ENCODE measurements at regions not wholly inside any gene's neighbourhood (a gene's known extent, or its start where the extent isn't known, plus 50 kb on each side); places are given as distances from the start of the nearest gene placed in this dataset.

DNA sequence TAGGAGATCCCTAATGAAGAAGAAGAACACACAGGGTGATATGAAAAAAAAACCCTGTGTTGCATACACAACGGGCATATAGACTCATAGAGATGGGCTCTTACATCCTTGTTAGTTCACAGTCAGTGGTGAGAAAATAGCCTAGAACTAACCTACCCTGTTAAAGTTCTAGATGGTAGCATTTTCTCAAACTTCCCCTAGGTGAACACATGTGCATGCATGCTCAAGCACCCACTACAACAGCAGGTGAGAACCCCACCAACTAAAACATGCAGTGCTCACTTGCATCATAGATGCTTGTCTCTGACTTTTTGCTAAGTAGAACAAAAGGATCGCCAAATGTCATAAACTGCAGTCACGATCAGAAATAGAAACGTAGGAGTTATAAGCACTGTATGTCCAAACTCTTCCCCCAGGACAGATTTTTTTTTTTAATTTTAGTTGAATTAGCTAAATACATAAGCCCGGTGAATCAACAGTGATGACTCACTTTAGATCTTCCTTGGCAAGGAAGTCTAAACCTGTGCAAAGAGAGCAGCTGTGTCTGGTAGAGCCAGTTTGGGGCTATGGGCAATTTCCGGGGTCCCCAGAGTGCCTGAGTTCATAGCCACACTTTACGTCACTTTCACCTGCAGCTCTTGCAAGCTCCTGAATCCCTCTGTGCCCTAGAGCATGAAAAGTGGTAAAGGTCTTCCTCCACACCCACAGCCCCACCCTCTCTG lies 96.2 kb upstream of the SEMA6D start:
- intact Hi-C loops (cut with micrococcal nuclease), result loop anchor here (2.0 kb wide), 1 partner anchor 42 kb away; no protein-coding TSS in a partner anchor
- Histone ChIP-seq H3K9ac (ENCODE audit: low read length) (peak overlapping the region; percentile 27; the same call in 1 of the 2 replicates), H2AFZ (ENCODE audit: low read length) (peak overlapping the region; percentile 19; the same call in 1 of the 2 replicates), H3K27ac (ENCODE audit: low read length) (peak overlapping the region; percentile 76), H3K4me1 (ENCODE audit: insufficient read depth, low read length) (peaks cover 18% of the 10 kb centered on the region), H4K20me1 (ENCODE audit: low read length) (no peaks in the 10 kb centered on the region), H3F3A (ENCODE audit: low read length, unreplicated experiment) (no peaks in the 10 kb centered on the region), H3K27me3 (ENCODE audit: low read length) (no peaks in the 10 kb centered on the region), H3K36me3 (ENCODE audit: low read depth, low read length) (no peaks in the 10 kb centered on the region), H3K4me3 (ENCODE audit: low read length) (peak overlapping the region; percentile 20; the same call in 1 of the 2 replicates), H3K9me3 (ENCODE audit: low read length) (no peaks in the 10 kb centered on the region), H3K4me2 (ENCODE audit: low read length) (peak overlapping the region; percentile 60), H3K79me2 (ENCODE audit: low read length) (no peaks in the 10 kb centered on the region), H3K9me2 (replicated peaks; ENCODE audit: low read length) (no peaks in the 10 kb centered on the region)
- ATAC-seq (peak; percentile 94), DNase-seq (peak; percentile 88)
- ChIA-PET CTCF (interaction anchor here (0.5 to 1.1 kb wide), 4 partner anchors 79 to 425 kb away, joined by 3 to 6 read pairs (median 4); partner anchors contain the start of gene SEMA6D), POLR2A (ENCODE audit: unreplicated experiment) (no interaction called here)
- TF ChIP-seq EZH2phosphoT487 (IDR thresholded peaks at IDR 0.05; ENCODE audit: borderline replicate concordance, low read length), result no peak
- TF ChIP-seq, protein P1, sequence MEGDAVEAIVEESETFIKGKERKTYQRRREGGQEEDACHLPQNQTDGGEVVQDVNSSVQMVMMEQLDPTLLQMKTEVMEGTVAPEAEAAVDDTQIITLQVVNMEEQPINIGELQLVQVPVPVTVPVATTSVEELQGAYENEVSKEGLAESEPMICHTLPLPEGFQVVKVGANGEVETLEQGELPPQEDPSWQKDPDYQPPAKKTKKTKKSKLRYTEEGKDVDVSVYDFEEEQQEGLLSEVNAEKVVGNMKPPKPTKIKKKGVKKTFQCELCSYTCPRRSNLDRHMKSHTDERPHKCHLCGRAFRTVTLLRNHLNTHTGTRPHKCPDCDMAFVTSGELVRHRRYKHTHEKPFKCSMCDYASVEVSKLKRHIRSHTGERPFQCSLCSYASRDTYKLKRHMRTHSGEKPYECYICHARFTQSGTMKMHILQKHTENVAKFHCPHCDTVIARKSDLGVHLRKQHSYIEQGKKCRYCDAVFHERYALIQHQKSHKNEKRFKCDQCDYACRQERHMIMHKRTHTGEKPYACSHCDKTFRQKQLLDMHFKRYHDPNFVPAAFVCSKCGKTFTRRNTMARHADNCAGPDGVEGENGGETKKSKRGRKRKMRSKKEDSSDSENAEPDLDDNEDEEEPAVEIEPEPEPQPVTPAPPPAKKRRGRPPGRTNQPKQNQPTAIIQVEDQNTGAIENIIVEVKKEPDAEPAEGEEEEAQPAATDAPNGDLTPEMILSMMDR (conservative IDR thresholded peaks at IDR 0.05; ENCODE audit: low read depth, low read length), result 0 out of 2 replicates have a peak, but pooled peaks have one; percentile 9
- BruUV-seq (replicated peaks), result no TSS peak

DNA sequence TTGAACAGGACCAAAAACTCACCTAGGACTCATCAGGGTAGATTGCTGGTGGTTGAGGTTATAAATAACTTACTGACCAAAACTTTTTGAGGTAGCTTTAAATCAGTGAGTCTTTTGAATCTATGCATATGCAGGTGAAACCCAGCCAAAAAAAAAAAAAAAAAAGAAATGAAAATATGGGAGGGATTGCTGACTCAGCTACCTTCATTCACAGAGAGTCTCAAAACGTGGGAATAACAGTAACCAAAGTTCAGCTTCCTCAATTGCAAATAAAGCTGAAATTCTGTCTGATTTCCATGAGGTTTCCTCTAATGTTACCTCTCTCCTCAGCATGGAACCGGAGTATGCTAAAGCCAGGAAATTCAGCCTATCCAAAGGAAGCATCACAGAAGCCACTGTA lies 95.2 kb upstream of the SEMA6D start:
- intact Hi-C loops (cut with micrococcal nuclease), result no loop called here

More for the DNA sequence above, 95.2 kb upstream of the SEMA6D start:
- ATAC-seq (no peak), DNase-seq (no peak)
- Histone ChIP-seq H3K27me3 (ENCODE audit: low read length) (no peaks in the 10 kb centered on the region), H3K36me3 (ENCODE audit: low read depth, low read length) (no peaks in the 10 kb centered on the region), H3K27ac (ENCODE audit: low read length) (peak overlapping the region; percentile 76), H2AFZ (ENCODE audit: low read length) (no peak overlapping the region), H3K79me2 (ENCODE audit: low read length) (no peaks in the 10 kb centered on the region), H3K9me3 (ENCODE audit: low read length) (no peaks in the 10 kb centered on the region), H3K4me1 (ENCODE audit: insufficient read depth, low read length) (peaks cover 18% of the 10 kb centered on the region), H4K20me1 (ENCODE audit: low read length) (no peaks in the 10 kb centered on the region), H3F3A (ENCODE audit: low read length, unreplicated experiment) (no peaks in the 10 kb centered on the region), H3K4me3 (ENCODE audit: low read length) (no peak overlapping the region), H3K9ac (ENCODE audit: low read length) (peak overlapping the region; percentile 25; the same call in 1 of the 2 replicates), H3K9me2 (replicated peaks; ENCODE audit: low read length) (no peaks in the 10 kb centered on the region), H3K4me2 (ENCODE audit: low read length) (peak overlapping the region; percentile 60)
- TF ChIP-seq EZH2 (IDR thresholded peaks at IDR 0.05; ENCODE audit: low read length, unreplicated experiment), result no peak
- no peak for TF ChIP-seq EZH2phosphoT487 (IDR thresholded peaks at IDR 0.05; ENCODE audit: borderline replicate concordance, low read length)
- TF ChIP-seq, protein P1 (conservative IDR thresholded peaks at IDR 0.05; ENCODE audit: low read depth, low read length), result no peak
- ChIA-PET POLR2A (ENCODE audit: unreplicated experiment) (no interaction called here), CTCF (interaction anchor here (0.7 to 1.0 kb wide), 2 partner anchors 80 to 95 kb away, joined by 3 to 4 read pairs; partner anchors contain the start of gene SEMA6D)
- no TSS peak for BruUV-seq (replicated peaks)

Measured in PC-3 (cell line).